ENCODE measurements at regions not wholly inside any gene's neighbourhood (a gene's known extent, or its start where the extent isn't known, plus 50 kb on each side); places are given as distances from the start of the nearest gene placed in this dataset.

GRCh38 chr1:229762891-229763290 is 136.8 kb downstream of the URB2 start:
- no peak for DNase-seq (ENCODE audit: low spot score)

GRCh38 chr1:229768232-229768631 is 142.2 kb downstream of the URB2 start:
- no peak for DNase-seq (ENCODE audit: low spot score)

- no peak for DNase-seq (ENCODE audit: low spot score)
Measured at GRCh38 chr1:229769006-229769405, 143.0 kb downstream of the URB2 start.

GRCh38 chr1:229769809-229770208 is 143.8 kb downstream of the URB2 start:
- DNase-seq (ENCODE audit: low spot score), result no peak

- DNase-seq (ENCODE audit: low spot score), result no peak
Measured at GRCh38 chr1:229778794-229779193, 152.7 kb downstream of the URB2 start.

GRCh38 chr1:229781453-229781852 is 155.4 kb downstream of the URB2 start:
- DNase-seq (ENCODE audit: low spot score), result peak; percentile 43

- DNase-seq (ENCODE audit: low spot score), result no peak
Measured at GRCh38 chr1:229782469-229782868, 156.4 kb downstream of the URB2 start.

GRCh38 chr1:229784834-229785233 is 158.8 kb downstream of the URB2 start:
- no peak for DNase-seq (ENCODE audit: low spot score)

- DNase-seq (ENCODE audit: low spot score), result no peak
Measured at GRCh38 chr1:229786974-229787610, 161.0 kb downstream of the URB2 start.

GRCh38 chr1:229788004-229788403 is 162.0 kb downstream of the URB2 start:
- no peak for DNase-seq (ENCODE audit: low spot score)

GRCh38 chr1:229792012-229792975 is 166.2 kb downstream of the URB2 start:
- DNase-seq (ENCODE audit: low spot score), result no peak

GRCh38 chr1:229793488-229793887 is 167.4 kb downstream of the URB2 start:
- no peak for DNase-seq (ENCODE audit: low spot score)

GRCh38 chr1:229798558-229798957 is 172.5 kb downstream of the URB2 start:
- no peak for DNase-seq (ENCODE audit: low spot score)

- DNase-seq (ENCODE audit: low spot score), result peak; percentile 49
Measured at GRCh38 chr1:229803626-229804217, 177.7 kb downstream of the URB2 start.

GRCh38 chr1:229808272-229808671 is 182.2 kb downstream of the URB2 start:
- no peak for DNase-seq (ENCODE audit: low spot score)

GRCh38 chr1:229810140-229810539 is 184.1 kb downstream of the URB2 start:
- DNase-seq (ENCODE audit: low spot score), result no peak

- no peak for DNase-seq (ENCODE audit: low spot score)
Measured at GRCh38 chr1:229810961-229811360, 184.9 kb downstream of the URB2 start.

- no peak for DNase-seq (ENCODE audit: low spot score)
Measured at GRCh38 chr1:229812148-229812547, 186.1 kb downstream of the URB2 start.

GRCh38 chr1:229812693-229813092 is 186.6 kb downstream of the URB2 start:
- DNase-seq (ENCODE audit: low spot score), result no peak

- DNase-seq (ENCODE audit: low spot score), result no peak
Measured at GRCh38 chr1:229815076-229815475, 189.0 kb downstream of the URB2 start.

GRCh38 chr1:229815961-229816360 is 189.9 kb downstream of the URB2 start:
- DNase-seq (ENCODE audit: low spot score), result no peak

GRCh38 chr1:229817936-229818335 is 191.9 kb downstream of the URB2 start:
- DNase-seq (ENCODE audit: low spot score), result no peak

GRCh38 chr1:229819091-229819490 is 193.0 kb downstream of the URB2 start:
- peak; percentile 53 for DNase-seq (ENCODE audit: low spot score)
